ENCODE measurements at regions not wholly inside any gene's neighbourhood (a gene's known extent, or its start where the extent isn't known, plus 50 kb on each side); places are given as distances from the start of the nearest gene placed in this dataset.
"Not testable (repeated sequence)": the region's sequence is repeated elsewhere in the genome, so short reads cannot be mapped to it uniquely, and the experiment has no call there.

DNA sequence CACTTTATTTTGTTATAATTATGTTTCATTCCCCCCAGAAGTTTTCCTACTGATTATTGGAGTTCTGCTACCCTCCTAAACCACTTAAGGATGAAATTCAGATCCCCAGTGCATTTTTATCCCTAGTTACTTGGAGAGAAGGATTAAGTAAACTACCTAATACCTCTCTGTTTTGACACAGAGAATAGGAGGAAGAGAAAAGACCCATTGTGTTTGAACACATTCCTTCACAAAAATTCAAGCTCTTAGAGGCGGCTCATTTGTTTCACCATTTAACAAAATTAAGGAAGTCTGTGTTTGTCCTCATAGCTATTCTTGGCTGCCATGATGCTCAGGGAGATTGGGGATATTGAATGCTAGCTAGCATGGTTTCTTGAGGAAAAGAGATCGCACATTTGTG, 492.6 kb downstream of the EBF1 start:
- no peak for DNase-seq (ENCODE audit: low read depth in 4 of 4, low spot score in 3 of 4)

DNA sequence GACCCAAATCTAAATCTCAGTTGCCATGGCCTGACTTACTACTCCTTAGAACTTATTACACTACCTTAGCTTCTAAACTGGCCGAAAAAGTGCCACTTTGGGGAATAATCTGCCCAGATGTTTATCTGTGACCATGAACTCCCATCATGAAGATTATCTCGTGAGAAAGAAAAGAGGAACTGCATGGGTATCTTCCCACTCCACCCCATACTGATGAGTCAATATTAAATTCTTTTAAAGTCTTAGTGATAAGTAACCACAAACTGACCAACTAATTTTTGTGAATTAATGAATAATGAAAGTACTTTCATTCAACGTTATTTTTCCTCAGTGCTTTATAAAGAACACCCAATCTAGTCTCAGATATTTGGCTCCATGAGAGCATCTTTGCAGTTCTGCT, 493.5 kb downstream of the EBF1 start:
- no peak for DNase-seq (ENCODE audit: low read depth in 4 of 4, low spot score in 3 of 4)

DNA sequence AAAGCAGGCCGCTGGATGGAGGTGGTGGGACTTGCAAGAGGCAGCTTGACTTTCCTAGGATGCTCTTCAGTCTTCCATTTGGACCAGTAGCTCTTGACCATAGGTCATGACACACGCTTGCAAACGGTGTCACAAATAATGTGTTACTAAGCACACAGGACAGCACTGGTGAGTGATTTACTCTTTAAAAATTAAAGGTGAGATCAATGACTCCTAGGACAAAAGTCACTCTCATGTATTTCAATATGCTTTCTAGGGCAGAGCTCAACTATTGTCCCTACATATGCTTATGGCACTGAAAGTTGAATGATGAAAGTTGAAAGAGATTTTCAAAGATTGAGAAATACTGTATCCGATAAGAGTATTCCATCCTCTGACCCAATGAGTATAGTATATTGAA, 496.7 kb downstream of the EBF1 start:
- no peak for DNase-seq (ENCODE audit: low read depth in 4 of 4, low spot score in 3 of 4)

DNA sequence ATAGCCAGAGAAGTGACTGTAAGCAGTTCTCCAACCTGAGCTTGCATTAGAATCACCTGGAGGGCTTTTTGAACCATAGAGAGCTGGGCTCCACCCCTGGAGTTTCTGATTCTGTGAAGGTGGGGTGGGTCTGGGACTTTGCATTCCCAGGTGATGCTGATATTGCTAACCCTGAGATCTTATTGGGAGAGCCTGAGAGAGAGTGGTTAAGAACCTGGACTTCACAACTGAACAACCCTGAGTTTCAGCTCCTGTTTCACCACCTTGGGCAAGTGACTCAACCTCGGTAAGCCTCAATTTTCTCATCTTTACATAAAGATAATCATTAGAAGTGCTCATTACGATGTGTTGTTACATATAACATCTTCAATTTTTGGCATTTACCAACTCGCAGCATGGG, 498.6 kb downstream of the EBF1 start:
- DNase-seq (ENCODE audit: low read depth in 4 of 4, low spot score in 3 of 4), result no peak

DNA sequence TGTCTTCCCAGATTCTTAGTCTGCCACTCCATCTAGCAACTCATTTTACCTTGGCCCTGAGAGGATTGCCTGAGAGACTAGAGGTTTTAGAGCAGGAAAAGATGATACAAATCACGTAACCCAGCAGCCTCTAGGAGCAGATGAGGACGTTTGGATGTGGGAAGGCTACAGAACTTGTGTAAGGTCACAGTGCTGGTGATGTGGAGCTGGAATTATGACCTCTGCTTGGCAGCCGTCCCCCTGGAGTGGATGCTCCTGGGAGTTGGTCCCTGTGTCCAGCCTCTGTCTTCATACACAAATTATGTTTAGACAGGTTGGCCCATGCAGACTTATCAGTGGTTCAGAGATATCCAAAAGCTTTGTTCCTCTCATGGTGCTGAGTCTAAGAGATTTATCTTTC, 499.0 kb downstream of the EBF1 start:
- DNase-seq (ENCODE audit: low read depth in 4 of 4, low spot score in 3 of 4), result no peak

DNA sequence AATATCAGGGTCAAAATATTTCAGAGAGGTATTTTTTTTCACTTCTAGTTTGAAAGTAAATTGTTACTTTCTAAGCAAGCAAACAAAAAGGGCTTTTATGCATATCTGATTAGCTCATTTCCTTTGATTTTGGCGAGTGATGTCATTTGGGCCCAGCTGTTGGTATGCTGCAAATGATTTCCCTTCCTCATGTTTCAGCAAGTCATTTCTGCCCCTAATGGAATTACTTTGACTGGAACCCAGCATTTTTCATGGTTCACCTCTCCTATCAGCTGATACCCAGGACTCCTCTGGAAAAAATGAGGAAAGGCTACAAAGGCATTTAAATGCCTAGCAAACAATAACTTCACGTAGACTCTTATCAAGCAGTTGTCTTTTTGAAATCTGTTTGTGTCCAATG, 500.6 kb downstream of the EBF1 start:
- DNase-seq (ENCODE audit: low read depth in 4 of 4, low spot score in 3 of 4), result peak in 1 of 4 donors; percentile 36

DNA sequence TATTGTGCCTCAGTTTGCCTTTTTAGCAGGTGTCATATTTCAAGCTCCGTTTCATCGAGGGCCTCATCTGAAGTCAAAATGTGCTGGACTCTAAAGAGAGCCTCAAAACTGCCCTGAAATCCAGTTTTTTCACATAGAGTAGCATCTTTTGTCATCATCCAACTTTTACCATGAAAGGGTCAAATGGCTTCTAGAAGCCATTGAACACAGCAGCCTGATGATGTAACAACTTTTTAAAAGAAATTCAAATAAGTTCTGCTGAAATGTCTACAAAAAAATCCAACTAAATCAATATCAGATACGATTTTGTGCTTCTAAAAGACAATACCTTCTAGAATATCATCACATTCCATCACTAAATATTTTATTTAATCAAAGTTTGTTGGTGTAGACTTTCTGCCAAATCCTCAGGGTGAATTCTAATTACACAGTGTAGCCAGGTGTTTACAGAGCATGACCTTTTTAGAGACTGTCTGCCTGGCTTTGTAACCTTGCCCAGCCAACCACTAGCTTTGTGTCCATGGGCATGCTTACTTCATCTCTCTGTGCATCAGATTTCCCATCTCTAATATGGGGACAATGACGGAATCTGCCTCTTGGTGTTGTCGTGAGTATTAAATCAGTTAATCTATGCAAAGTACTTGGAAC, 505.0 kb downstream of the EBF1 start:
- DNase-seq (ENCODE audit: low read depth in 4 of 4, low spot score in 3 of 4), result no peak

DNA sequence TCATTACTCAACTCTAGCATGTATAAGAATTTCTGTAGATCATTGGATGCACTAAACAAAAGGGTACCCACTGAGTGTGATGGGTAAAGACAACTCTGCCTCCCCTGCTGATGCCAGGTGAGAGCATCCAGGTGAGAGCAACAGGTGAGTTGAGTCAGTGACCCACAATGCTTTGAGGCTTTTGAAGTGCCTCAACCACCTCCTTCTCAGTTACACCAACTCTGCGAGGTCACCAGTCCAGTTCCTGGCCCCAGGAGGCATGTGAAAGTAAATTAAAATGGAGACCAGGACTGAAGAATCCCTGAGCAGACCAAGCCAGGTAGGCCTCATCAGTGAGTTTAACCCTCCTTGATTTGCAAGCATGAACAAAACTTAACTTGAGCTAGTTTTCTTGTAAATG, 505.8 kb downstream of the EBF1 start:
- DNase-seq (ENCODE audit: low read depth in 4 of 4, low spot score in 3 of 4), result no peak

DNA sequence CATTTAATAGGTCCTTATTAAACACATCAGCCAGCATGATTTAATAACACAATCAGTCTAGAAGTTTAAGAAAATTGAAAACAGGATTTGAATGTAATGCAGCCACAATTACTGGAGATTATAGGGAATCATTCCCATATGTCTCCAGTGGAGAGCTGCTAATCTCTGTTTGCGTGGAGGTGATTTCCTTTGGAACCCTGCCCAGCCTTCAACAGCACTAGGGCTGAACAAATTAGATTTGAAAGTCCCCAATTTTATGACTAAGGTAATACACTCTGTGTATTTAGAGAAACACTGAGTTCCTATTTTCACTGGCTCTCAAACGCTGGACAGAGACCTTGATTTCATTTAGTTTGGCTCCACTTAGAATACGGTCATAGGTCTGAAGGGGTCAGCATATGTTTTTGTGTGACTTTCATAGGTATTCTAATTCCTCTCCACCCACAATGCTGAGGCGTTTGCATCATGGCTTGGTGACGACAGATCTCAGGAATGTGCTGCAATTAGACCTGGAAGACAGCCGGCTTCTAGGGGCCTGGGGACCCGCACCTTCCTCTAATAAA, 508.3 kb downstream of the EBF1 start:
- DNase-seq (ENCODE audit: low read depth in 4 of 4, low spot score in 3 of 4), result peak in 2 of 4 donors; percentile 25 to 33

DNA sequence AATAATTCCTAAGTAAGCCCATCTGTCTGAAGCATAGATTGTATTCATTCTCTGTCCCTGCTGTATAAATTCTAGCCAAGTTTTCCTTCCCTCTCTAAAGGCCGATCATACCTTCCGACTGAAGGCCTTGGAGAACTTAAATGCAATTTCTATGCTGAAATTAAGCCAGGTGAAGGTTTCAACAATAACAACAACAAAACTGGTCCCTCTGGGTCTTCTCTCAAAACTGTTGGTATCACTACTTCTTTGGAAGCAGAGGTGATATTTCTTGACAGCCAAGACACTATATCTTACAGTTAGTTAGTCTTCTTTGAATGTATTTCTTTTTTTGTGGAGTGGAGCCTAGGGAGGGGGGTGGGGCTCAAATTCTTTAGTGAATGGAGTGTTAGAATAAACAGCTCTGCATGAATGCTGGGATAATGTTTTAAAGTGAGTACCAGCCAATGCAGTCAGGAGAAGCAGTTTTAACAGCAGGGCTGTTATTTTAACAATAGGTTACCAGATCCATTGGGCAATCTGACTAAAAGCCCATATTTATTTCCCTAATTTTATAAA, 508.9 kb downstream of the EBF1 start:
- DNase-seq (ENCODE audit: low read depth in 4 of 4, low spot score in 3 of 4), result no peak

DNA sequence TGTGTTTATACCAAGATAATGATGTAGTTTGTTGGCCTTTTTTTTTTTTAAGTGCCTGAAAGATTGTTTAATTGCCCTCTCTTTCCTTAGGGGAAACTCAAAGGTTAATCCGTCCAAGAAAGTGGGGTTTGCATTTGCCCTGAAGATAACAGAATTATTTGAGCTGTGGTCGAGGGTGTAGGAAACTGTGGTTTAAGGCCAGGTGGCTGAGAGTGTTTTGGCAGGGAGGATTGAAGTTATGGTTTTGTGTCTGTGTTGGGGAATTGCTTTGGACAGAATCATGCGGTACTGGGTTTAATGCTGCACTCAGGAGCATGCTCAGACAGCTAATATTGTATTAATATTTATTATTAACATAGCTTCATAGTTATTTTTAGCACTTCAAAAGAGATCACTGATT, 509.8 kb downstream of the EBF1 start:
- no peak for DNase-seq (ENCODE audit: low read depth in 4 of 4, low spot score in 3 of 4)

DNA sequence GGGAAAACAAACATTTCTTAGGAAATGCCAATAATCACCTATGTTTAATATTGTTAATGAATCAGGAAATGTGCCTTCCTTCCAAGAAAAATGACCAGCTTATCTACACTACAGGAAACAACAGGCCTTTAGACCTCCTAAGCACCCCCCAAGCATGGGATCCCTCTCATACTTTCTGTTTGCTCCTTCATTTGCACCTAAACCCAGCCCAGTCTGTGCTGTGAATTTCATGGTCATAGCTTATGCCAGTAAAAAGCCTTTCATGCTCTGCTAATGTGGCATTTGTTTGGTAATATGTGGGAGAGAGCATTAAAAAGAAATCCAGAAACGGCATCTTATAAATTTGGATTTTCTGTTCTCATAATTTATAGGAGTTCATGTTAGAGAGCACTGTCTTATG, 511.1 kb downstream of the EBF1 start:
- DNase-seq (ENCODE audit: low read depth in 4 of 4, low spot score in 3 of 4), result no peak

DNA sequence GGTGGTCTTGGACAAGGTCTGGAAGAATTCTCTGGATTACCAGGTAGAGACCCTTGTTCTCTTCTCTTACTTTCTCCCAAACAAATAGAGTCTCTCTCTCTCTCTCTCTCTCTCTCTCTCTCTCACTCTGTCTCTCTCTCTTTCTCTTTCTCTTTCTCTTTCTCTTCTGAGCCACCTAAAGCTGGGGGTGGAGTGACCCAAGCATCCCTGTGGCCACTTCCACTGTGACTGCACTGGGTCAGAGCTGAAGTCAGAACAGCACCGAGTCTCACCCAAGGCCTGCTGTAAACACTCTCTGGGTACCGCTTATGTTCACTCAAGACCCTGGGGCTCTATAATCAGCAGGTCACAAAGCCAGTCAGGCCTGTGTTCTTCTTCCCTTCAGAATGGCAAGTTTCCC, 513.7 kb downstream of the EBF1 start:
- DNase-seq (ENCODE audit: low read depth in 4 of 4, low spot score in 3 of 4), result no peak

DNA sequence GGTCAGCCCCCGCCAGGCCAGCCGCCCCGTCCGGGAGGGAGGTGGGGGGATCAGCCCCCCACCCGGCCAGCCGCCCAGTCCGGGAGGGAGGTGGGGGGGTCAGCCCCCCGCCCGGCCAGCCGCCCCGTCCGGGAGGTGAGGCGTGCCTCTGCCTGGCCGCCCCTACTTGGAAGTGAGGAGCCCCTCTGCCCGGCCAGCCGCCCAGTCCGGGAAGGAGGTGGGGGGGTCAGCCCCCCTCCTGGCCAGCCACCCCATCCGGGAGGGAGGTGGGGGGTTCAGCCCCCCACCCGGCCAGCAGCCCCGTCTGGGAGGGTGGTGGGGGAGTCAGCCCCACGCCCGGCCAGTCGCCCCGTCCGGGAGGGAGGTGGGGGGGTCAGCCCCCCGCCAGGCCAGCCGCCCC, 517.0 kb downstream of the EBF1 start:
- DNase-seq (ENCODE audit: low read depth in 4 of 4, low spot score in 3 of 4), result not testable (repeated sequence)

DNA sequence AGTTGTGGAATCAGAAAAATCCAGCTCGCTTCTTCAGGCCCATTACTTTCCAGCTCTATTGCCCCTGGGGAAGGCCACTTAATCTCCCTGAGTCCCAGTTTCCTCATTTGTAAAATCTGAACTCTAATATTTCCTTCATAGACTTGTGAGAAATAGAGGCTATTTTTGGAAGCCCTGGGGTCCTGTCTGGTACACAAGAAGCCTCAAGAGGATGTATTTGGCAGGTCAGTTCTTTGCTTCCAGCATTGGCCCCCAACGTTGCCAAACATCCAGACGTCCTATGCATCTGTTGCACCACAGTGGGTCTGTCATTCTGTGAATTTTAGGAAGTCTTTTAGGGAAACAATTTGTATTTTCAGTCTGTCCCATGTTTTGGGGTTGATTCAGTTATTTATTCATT, 525.9 kb downstream of the EBF1 start:
- no peak for DNase-seq (ENCODE audit: low read depth in 4 of 4, low spot score in 3 of 4)

DNA sequence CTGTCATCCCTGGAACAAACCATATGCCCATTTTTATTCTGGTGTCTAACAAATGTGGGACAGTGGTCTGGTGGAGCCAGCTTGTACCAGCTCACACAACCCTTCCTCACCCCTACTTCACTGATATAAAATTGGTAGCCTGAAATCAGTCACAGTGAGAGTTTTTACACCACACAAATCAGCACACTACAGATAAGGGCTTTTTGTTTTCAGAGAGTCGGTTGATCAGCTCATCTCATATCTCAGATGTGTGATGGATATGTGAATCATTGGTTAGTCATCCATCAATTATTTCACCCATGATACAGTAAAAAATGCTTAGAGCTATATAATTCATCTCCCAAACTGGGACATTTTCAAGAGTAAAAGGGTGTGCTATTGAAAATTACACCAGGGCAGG, 529.2 kb downstream of the EBF1 start:
- DNase-seq (ENCODE audit: low read depth in 4 of 4, low spot score in 3 of 4), result no peak

DNA sequence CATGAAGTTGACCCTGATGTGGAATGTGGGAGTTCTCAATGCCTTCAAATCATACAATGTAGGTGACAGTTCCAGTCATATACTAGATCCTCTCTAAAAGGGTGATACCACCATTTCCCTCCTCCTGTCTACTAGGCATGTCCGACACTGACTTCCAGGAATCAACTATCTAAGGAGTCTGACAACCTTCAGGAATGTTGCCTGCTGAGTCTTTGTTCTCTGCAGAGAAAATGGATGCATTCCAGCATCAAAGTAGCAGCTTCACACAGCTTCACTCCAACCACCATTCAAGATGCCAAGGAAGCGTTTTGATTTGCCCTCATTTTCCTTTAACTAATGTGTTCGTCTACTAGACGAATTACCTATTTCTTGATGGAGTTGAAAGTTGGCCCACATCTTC, 530.2 kb downstream of the EBF1 start:
- no peak for DNase-seq (ENCODE audit: low read depth in 4 of 4, low spot score in 3 of 4)

DNA sequence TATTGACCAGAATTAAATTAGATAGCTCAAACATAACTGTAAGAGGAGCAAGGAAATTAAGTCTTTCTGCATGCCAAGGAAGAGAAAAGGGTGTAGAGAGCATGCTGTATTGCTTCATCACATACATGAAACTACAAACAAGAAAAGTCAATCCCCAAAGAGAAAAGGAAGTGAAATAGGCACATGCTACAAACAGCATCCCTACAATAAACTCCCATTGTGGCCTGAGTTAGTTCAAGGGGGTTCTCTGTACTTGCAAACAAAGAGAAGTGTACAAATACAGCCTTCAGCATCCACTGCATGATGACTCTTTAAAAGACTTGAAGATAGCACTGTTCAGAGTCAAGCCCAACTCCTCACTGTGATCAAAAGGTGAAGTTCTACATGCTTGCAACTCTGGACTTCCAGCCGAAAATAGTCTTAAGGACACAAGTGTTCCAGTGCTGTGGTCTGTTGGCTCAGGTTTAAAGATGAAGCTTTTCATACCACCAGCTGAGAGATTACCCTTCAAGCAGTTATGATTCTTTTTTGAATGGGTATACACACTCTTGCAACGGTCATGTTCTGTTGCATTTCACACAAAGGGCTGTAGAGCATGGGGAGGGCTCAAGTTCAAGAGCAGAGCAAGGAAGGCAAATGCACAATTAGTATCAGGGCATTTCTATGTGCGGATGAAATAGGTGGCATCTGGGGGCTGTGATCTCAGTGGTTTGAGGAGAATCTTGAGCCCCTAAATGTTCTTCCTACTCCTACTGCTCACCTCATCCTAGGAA, 534.5 kb downstream of the EBF1 start:
- DNase-seq (ENCODE audit: low read depth in 4 of 4, low spot score in 3 of 4), result no peak

DNA sequence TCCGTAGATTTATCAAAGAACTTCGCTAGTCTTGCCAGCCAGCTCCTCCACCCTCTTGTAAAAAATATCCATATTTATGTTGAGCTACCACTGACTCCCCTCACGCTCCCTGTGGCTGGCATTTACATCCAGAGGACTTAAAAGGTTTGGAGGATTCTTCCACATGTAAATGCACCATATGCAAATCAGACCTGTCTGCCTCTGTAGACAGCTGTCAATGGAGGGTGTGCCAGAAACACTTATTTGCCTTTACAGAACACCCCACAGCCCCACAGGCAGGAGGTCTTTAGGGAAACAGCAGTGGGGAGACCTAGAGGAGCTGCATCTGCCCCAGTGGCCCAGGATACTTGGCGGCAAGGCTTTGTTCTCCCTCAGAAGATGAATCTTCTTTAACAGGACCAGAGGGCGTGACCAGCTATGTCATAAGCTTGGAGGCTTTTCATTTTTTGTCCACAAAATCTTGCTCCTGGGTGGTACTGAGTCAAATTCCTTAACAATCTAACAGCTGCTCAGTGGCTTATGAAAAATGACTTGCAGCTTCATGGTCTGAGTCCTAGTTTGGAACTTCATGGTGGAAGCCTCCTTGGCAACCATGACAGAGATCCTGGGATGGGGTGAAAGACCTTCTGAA, 535.8 kb downstream of the EBF1 start:
- DNase-seq (ENCODE audit: low read depth in 4 of 4, low spot score in 3 of 4), result no peak

DNA sequence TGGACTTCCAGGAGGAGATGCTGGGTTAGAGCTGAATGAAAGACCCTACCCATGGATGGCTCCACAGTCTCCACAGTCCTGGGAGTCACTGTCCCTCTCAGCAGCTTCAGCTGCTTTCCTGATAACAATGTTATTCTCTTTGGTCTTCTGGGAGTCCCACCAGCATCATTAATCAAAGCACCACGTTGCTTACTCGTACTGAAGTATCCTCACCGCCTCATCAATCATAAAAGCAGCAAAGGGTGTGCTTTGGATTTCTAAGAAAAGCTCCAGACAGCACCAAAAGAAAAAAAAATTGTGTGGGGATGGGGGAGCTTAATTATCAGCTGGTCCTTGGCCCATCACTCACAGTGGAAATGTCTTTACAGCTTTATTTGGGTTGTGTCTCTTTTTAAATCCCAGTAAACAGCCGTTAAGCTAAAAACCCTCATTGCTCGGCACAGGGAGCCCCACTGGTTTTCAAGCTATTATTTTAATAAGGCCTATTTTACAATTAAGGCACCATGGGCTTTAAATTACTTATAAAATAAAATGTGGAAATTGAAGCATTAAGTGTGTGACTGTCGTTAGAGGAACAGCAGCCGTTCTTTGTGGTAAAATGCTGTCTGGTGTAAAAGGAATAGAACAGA, 538.0 kb downstream of the EBF1 start:
- no peak for DNase-seq (ENCODE audit: low read depth in 4 of 4, low spot score in 3 of 4)

DNA sequence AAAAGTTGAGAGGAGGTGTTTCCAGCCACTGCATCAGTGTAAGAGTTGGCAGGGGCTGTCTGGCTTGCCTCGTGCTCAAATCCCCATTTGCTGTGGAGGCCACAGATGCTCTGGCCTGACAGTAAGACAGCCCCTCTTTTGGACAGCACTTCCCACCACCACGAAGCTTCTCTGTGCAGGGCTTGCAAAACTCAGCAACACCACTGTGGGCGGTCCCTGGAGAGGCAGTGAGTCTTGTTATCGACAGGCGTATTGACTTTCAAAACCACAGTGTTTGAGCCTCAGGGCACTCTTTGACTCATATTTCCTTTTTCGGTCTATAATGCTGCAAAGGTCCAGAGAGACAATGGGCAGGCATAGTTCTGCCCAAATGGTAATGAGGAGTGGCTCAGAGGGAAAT, 539.5 kb downstream of the EBF1 start:
- no peak for DNase-seq (ENCODE audit: low read depth in 4 of 4, low spot score in 3 of 4)
